ENCODE measurements at regions not wholly inside any gene's neighbourhood (a gene's known extent, or its start where the extent isn't known, plus 50 kb on each side); places are given as distances from the start of the nearest gene placed in this dataset.

DNA sequence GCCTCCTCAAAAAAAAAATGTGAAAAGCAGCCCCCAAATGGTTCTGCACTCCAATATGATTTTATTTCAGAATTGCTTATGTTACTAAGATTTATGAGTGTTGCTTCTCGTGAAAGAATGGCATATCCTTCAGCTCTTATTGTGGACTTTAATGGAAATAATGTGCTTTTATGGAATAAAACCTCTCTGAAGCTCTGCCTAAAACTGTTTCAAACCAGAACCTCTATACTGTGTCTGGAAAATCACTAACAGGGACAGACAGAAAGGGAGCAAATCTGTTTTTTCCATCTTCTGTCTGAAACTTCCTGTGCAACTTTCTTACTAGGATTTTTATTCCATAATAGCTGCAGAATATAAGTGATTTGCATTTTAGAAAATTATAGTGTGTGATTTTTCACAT is 493.1 kb downstream of the ANKRD50 start:
- DNase-seq (ENCODE audit: low spot score) = no peak

DNA sequence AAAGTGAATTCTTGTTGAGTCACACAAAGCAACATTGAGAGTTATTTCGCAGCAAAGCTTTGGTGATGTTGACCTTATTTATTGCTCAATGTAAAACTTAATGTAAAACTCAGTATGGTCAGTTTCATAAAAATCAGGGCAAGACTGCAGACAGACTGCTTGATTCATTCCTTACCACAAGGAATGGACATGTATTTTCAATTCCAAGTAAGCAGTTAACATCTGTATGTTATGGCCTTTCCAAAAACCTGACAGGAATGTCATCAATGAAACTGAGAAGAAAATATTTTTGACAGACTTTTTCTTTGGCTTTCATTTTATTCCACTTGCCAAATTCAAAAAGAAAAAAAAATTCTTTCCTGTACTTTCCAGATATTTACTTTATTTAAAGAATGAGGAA is 488.3 kb downstream of the ANKRD50 start:
- no peak for DNase-seq (ENCODE audit: low spot score)

DNA sequence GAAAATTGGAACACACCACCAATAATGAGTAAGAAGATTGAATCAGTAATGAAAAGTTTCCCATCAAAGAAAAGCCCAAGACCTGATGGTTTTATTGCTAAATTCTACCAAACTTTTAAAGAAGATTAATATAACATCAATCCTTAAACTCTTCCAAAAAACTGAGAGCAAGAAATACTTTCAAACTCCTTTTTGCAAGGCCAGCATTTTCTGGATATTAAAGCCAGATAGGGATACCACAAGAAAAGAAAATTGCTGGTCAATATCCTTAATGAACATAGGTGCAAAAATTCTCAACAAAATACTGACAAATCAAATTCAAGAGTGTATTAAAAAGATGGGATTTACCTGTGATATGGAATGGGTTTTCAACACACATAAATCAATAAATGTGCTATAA is 484.6 kb downstream of the ANKRD50 start:
- DNase-seq (ENCODE audit: low spot score) = no peak

DNA sequence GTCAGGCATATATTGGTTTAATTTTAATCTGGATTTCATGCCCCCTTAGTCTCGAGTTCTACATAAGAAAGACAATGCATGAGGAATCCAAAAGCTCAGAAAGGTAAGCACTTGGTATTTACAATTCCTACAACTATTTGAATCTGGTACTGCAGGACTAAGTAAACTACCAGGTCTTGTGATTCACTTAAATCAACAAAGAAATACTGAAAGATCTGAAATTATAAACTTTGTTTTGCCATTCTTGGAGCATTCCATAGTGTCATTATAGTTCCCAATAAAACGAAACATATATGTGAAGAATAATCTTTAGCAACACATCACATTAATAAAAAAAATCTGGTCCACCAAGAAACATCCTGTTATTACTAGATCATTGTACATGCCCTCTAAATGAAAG is 482.3 kb downstream of the ANKRD50 start:
- DNase-seq (ENCODE audit: low spot score) = no peak

DNA sequence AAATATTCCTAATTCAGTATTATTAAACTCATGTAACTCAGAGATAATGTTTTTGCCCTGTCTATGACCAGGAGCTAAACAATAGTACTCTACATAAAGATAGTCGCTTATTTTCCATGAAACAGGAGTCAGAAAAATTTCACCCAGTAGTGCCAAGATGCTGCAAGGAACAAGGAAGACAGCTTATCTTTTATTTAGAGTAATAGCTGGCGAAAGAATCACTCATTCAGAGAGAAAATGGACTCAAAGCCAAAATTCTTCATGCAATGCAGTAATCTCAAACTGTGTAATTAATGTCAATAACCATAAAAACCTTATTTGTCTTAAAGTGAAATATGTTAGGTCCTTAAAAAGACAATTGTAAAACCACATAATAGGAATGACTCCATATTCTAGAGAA is 477.8 kb downstream of the ANKRD50 start:
- DNase-seq (ENCODE audit: low spot score) = no peak

DNA sequence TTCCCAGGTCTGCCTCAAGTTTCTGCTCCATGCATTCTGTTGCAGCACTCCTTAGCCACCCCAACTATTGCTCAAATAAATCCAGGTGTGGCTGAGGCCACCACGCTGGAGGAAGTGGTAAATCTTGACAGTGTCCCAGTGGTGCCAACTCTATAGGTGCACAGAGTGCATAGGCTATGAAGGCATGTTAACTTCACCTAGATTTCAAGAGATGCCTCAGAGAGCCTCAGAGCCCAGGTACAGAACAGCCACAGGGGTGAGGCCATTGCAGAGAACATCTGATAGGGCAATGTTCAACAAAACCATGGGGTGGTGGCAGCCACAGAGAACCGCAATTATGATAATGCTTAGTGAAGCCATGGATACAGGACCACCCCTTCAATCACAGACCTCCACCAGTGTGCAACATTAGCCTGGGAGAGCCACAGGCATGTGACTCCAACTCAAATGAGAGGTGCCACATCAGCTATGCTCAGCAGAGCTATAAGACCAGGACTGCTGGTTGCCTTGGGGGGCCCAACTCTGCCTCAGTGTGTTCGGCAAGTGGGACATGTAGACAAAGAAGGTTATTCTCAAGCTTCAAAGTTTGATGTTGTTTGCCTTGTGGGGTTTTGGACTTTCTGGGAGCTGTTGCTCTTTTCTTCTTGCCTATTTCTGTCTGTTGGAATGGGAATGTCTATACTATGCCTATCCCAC is 468.7 kb downstream of the ANKRD50 start:
- DNase-seq (ENCODE audit: low spot score) = no peak

DNA sequence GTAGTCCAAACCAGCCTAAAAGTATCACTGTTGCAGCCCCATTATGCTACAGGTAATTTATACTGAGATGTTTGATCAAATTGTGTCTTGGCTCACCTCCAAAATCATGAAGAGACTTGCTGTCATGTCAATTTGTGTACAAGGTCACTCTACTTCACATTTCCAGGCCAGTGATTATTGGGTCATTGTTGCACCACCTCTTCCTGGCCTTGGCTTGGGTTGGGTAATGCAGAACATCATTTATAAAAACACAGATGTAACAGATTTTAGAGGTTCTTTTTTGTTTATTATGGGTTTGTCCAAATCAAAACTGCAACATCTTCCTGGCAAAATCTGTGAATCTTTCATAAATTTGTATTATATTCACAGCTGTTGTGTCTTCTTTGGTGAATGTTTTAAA is 459.5 kb downstream of the ANKRD50 start:
- DNase-seq (ENCODE audit: low spot score) = no peak

DNA sequence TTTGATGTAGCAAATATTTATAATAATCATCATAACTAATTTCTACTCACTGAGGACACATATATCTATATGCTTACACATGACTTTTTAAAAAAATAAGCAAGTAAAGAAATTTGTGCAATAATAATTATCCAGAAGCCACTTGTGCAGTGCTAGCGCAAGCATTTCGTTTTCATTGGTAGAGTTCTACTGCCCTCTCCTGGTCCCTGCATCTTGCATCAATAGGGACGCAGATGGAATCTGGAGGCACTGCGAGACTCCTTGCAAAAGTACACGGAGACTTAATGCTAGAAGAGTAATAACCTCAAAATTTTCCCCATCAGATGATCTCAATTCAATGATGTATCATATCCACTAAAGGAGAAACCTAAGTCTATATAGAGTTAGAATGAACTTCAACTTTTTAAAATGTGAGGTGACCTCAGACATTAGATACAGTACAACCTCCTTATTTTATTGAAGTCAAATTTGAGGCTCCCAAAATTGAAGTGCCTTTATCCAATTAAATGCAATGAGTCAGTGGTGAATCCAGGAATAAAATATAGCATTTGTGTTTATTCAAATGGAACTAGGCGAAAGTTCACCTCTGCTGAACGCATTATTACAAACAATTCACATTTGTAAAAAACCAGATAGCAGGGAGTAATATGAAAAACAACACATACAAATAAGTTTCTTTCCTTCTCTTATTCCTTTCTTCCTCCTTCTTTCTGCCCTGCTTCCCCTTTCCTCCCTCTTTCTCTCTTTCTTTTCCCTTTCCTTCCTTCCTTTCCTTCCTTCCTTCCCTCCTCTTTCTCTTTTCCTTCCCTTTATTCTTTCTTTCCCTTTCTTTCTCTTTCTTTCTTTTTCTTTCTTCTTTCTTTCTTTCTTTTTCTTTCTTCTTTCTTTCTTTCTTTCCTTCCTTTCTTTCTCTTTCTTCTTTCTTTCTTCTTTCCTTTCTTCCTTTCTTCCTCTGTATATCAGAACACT is 450.0 kb downstream of the ANKRD50 start:
- DNase-seq (ENCODE audit: low spot score) = peak; percentile 71

DNA sequence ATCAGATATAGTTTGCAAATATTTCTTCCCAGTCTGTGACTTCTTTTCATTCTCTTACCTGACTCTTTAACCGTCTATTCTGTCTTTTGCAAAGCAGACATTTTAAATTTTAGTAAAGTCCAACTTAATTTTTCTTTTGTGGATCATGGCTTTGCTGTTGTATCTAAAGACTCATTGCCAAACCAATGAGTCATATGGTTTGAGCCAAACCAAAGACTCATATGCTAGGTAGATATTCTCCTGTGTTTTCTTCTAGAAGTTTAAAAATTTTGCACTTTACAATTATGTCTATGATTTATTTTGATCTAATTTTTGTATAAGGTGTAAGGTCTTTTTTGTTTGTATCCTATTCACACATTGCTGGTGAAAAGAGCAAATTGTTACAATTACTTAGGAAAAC is 446.8 kb downstream of the ANKRD50 start:
- no peak for DNase-seq (ENCODE audit: low spot score)

DNA sequence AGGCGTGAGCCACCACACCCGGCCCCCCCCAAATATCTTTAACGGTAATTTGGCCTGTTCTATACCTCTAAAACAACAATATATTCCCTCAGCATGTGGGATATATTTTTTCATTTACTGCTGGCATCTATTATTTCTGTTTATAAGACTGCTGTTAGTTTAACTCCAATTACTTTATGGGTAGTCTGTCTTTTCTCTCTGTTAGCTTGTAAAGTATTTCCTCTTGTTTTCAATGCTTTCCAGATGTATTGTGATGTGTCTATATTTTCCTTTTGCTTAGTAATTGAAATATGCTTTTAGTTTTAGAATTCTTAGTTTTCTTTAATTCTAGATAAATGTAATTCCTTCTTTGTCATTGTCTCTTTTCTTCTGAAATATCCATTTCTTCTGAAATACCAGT is 445.8 kb downstream of the ANKRD50 start:
- DNase-seq (ENCODE audit: low spot score) = no peak

DNA sequence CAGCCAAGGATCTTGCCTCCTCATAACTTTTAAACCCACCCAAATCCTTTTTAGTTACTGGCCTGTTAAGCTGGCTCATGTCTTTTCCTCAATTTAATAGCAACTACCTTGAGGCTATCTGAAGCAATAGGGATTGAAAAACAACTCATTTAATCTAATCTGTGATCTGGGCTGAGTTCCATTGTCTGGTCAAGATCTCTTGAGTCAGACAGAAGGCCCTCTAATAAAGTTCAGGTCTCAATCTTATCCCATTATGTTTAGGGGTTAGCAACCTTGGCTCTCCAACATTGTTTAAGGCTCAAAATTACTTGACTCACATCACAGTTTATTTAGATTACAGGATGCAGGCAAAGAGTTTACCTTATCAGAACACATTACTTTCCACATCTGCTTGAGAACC is 436.1 kb downstream of the ANKRD50 start:
- no peak for DNase-seq (ENCODE audit: low spot score)

DNA sequence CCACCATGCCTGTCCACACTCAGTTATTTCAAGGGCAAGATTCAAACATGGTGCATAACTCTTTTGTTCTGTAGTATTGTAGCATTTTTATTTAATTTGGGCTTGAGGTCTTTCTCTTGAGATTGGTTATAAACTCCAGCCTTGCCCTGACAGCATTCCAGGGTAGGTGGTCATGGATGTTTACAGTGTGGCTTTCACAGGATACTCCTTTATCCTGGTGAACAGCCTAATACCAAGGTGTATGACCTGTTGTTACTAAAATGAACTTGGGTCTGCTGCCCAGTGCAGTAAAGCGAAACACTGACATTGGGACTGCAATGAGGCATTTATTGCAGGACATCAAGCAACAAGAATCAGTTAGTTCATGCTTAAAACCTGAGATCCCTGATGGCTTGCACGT is 434.8 kb downstream of the ANKRD50 start:
- DNase-seq (ENCODE audit: low spot score) = no peak

DNA sequence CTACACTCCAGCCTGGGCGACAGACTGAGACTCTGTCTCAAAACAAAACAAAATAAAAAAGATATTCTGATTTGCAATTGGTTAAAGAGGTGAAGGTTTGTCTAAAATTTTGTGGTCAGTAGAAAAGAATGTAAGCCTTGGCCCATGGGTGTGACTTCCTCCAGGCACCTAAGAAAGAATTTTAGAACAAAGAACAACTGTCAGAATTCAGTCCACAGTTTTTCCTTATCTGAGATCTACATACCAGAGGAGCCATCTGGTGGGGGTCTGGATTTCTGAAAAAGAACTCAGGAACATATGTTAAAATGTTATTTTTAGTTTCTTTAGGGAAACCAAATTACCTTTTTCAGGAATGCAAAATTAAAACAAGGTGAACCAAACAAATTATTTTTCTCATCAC is 434.1 kb downstream of the ANKRD50 start:
- no peak for DNase-seq (ENCODE audit: low spot score)

DNA sequence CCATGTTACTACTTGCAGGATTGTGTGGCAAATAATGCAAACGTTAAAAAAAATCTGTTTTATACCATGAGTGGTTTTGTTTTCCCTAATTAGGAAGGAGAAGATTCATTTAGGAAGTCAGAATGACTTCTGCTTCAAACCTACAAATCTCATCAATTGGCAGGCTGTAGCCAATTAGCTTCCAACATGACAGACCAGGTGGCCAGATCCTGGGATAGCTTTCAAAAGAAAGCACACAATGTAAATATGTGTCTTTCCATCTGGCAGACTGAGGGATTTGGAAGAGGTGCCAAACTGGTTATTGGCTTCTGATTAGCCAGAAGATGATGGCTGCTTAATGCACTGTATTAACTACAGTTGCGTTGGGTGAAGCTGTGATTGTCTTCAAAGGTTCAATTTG is 432.8 kb downstream of the ANKRD50 start:
- no peak for DNase-seq (ENCODE audit: low spot score)

DNA sequence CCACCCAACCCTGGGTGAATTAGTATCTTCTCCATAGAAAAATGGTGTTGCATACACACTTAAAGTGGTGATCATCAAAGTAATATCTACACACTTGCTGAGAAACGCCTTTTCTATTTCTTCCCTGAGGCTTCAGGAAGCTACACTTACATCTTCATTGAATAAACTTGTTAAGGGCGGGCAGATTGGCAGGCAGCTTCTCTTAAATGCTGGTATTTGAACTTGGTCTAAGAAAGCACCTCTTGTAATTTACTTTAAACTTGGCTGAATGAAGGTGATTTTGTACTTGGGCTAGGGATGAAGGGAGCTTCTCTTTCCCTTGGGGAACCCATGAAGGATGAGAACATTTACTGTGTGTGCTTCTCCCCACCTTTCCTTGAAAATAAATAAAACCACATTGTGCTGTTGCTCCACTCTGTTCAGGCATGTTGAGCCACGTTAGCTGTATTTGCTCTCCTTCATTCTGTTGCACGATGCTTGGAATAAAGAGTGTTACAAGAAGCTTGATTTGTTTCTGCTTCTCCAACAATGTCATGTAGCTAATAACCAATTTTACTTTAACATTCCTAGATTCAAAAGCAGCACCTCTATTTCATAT is 430.1 kb downstream of the ANKRD50 start:
- no peak for DNase-seq (ENCODE audit: low spot score)

DNA sequence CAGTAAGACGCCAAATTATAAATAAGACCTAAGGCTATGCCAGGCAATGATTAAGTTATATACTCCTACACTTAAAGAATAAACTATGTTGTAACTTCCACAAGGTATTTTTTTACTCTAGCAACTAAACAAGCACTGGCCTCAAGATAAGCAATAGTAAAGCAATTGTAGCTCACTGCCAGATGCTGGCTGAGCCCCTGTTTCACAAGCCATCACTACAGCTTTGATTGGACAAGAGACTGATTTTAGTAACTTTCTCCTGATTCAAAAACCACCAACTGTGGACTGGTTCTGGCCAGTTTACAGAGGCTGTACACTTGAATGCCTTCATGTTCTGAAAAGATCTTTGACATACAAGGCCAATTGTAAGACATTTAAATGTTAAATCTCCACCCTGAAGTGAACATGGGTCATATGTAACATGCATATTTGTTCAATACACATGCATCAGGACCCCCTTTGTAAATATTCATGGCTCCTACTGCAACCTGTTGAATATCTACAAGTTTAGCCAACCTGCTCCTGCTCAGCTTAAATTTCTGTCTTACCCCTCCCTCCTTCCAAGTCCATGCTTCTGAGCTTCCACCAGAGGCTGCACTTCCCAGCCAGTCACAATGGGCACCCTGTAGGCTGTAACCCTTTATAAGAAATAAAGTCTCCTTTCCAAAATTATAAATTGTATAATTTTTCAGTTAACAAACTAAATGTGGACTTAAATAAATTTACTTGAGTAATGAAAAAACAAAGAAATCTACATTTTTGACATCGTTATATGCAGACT is 423.6 kb downstream of the ANKRD50 start:
- no peak for DNase-seq (ENCODE audit: low spot score)

DNA sequence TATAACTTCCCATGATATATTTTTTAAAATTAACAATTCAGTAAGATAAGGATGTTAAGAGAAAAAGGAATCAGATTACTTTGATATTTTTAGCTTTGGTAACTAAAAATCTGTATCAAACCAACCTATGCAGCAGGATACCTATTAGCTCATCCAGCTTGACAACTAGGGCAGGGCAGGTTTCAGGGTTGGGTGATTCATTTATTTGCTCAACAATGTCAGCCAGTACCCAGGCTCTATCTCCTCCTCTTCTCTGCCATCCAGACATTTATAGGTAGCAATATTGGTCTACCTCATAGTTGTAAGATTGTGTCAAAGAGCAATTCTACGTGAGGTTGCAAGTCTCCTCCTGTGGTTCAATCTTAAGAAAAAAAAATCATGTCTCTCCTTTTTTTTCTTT is 421.9 kb downstream of the ANKRD50 start:
- DNase-seq (ENCODE audit: low spot score) = no peak

DNA sequence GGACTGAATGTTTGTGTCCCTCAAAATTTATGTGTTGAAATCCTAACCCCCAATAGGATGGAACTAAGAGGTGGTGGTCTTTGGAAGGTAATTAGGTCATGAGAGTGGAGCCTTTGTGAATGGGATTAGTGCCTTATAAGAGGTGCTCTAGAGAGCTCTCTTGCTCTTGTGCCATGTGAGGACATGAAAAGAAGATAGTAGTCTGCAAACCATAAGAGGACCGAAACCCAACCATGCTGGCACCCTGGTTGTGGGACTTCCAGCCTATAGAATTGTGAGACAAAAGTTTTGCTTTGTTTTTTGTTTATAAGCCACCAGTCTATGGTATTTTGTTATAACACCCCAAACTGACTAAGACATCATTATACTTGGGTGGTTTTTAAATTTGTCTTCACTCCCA is 417.1 kb downstream of the ANKRD50 start:
- DNase-seq (ENCODE audit: low spot score) = no peak

DNA sequence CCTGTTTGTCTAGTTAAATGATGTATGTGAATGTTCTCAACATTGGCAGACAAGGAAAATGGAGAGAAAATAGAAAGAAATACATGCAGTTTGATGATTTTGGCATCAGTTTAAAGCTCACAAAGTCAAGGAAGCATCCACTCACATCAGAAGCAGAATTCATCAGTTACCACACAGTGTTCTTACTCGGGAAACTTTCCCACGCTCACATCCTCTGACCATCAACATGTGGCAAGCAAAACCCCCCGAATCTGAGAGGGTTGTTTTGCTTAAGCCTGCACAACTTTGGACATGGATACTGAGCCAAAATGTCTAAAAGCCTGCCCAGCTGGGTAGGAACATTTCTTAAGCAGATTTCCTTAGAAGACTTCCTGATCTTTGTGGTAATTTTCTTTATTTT is 407.6 kb downstream of the ANKRD50 start:
- no peak for DNase-seq (ENCODE audit: low spot score)

DNA sequence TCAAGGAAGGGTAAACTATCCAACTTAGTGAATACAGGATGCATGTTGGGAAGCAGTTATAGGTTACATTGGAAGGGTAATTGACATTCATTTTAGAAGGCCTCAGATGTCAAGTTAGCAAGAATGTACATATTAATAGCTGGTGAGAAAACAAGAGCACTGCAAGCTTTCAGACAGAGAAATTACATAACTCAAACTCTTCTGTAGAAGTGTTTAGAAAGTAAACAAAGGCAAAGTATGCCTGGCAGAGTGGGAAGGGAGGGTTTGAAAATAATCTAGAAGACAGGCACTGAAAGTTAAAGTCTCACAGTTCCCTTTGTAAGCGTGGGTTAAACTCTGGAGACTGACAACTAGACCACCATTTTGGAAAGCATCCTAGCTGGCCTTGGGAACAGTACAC is 406.2 kb downstream of the ANKRD50 start:
- no peak for DNase-seq (ENCODE audit: low spot score)

DNA sequence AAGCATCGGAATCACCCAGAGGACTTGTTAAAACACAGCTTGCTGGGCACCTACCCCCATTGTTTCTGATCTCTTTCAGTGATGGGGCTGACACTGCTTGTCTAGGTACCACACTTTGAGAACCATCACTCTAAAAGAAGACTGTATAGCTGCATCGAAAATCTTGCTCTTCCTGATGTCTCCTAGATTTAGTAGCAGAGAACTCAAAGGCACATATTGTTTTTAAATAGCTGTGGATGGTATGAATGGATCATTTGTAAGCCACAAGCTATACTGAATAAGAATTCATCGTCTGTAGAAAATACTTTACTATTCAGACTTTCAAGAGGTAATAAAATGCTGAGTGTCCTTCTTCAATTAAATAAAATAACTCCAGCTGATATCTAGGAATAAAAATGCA is 405.4 kb downstream of the ANKRD50 start:
- DNase-seq (ENCODE audit: low spot score) = no peak

DNA sequence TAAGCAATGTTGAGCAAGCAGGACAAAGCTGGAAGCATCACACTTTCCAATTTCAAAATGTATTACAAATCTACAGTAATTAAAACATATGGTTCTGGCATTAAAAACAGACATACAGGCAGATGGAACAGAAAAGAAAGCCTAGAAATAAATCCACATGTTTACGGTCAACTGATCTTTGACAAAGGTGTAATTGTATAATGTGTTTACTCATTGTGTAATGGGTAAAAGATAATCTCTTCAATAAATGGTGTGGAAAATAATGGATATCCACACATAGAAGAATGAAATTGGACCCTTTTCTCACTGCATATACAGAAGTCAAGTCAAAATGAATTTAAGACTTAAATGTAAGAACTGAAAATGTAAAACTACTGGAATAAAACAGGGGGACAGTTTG is 394.2 kb downstream of the ANKRD50 start:
- no peak for DNase-seq (ENCODE audit: low spot score)
